WTC11 (cell line): ENCODE measurements at regions not wholly inside any gene's neighbourhood (a gene's known extent, or its start where the extent isn't known, plus 50 kb on each side); places are given as distances from the start of the nearest gene placed in this dataset.

Experiments used
- ATAC-seq: fragments of 200-7000 bp; cut with Tn5 transposase; 2 replicates; pipeline ENCODE4 v1.10.0; 2021; ENCODE audit warnings: mild to moderate bottlenecking, moderate library complexity
- CTCF ChIA-PET: fragments of 300-600 bp; sonication (Branson Sonifier 250); formaldehyde crosslinking; loops from one replicate; lab custom pipeline; 2021; ENCODE audit warnings: antibody characterized with exemption; lab: Charles Lee
- POLR2A ChIA-PET: fragments of 350-600 bp; sonication (Branson Sonifier 250); formaldehyde crosslinking; loops from one replicate; lab custom pipeline; 2021; ENCODE audit warnings: antibody characterized with exemption; lab: Charles Lee
- DNase-seq: peaks from one replicate; pipeline ENCODE4 v3.0.0; 2021; ENCODE audit warnings: low spot score
- H3K27ac Mint-ChIP-seq: 2 replicates; pipeline ENCODE4 v1.8.0; 2021; ENCODE audit warnings: mixed read lengths
- H3K27me3 Mint-ChIP-seq: 2 replicates; pipeline ENCODE4 v1.8.0; 2021; ENCODE audit warnings: low read depth, mild to moderate bottlenecking, moderate library complexity, mixed read lengths
- H3K36me3 Mint-ChIP-seq: 2 replicates; pipeline ENCODE4 v1.8.0; 2021; ENCODE audit warnings: mixed read lengths
- H3K4me1 Mint-ChIP-seq: 2 replicates; pipeline ENCODE4 v1.8.0; 2022; ENCODE audit warnings: mixed read lengths
- H3K4me3 Mint-ChIP-seq: 2 replicates; pipeline ENCODE4 v1.8.0; 2021; ENCODE audit warnings: mild to moderate bottlenecking, moderate library complexity, mixed read lengths
- H3K9me3 Mint-ChIP-seq: 2 replicates; pipeline ENCODE4 v1.8.0; 2021; ENCODE audit warnings: mixed read lengths
- CBFB ChIP-seq: sonication (generic); formaldehyde crosslinking; IDR thresholded peaks from 2 replicates; pipeline ENCODE4 v1.8.1; 2022; ENCODE audit warnings: mild to moderate bottlenecking, low read depth, missing genetic modification reagents
- ESRRA ChIP-seq: sonication (generic); formaldehyde crosslinking; IDR thresholded peaks from 2 replicates; pipeline ENCODE4 v1.8.1; 2022; ENCODE audit warnings: mild to moderate bottlenecking, missing genetic modification reagents, borderline replicate concordance
- FOXJ3 ChIP-seq: sonication (generic); formaldehyde crosslinking; IDR thresholded peaks from 2 replicates; pipeline ENCODE4 v1.9.0; 2021; ENCODE audit warnings: missing genetic modification reagents, mild to moderate bottlenecking, borderline replicate concordance
- FOXK1 ChIP-seq: sonication (generic); formaldehyde crosslinking; IDR thresholded peaks from 2 replicates; pipeline ENCODE4 v1.8.0; 2022; ENCODE audit warnings: mild to moderate bottlenecking, moderate library complexity, missing genetic modification reagents
- KAT7 ChIP-seq: sonication (generic); formaldehyde crosslinking; IDR thresholded peaks from 2 replicates; pipeline ENCODE4 v1.8.1; 2023; ENCODE audit warnings: missing genetic modification reagents, mild to moderate bottlenecking, borderline replicate concordance
- NFYB ChIP-seq: sonication (generic); formaldehyde crosslinking; conservative IDR thresholded peaks from 2 replicates; pipeline ENCODE4 v1.8.0; 2022; ENCODE audit warnings: low read depth, missing genetic modification reagents
- TEAD1 ChIP-seq: sonication (generic); formaldehyde crosslinking; IDR thresholded peaks from 2 replicates; pipeline ENCODE4 v1.8.0; 2022; ENCODE audit warnings: mild to moderate bottlenecking, missing genetic modification reagents
- ZNF219 ChIP-seq: sonication (generic); formaldehyde crosslinking; IDR thresholded peaks from 2 replicates; pipeline ENCODE4 v1.8.0; 2023; ENCODE audit warnings: missing genetic modification reagents, mild to moderate bottlenecking, borderline replicate concordance
- ZNF396 ChIP-seq: fragments of 250-450 bp; sonication (Bioruptor Pico); IDR thresholded peaks from 2 replicates; pipeline ENCODE4 v1.8.0; 2021; ENCODE audit warnings: mild to moderate bottlenecking, moderate library complexity, borderline replicate concordance
- ZNF671 ChIP-seq: fragments of 250-450 bp; sonication (Bioruptor Pico); IDR thresholded peaks from 2 replicates; pipeline ENCODE4 v1.8.0; 2021; ENCODE audit warnings: mild to moderate bottlenecking
- TF ChIP-seq, protein P1 (sequence below): sonication (generic); formaldehyde crosslinking; IDR thresholded peaks from 2 replicates; pipeline ENCODE4 v1.8.0; 2023; ENCODE audit warnings: missing genetic modification reagents, mild to moderate bottlenecking, borderline replicate concordance
- TF ChIP-seq, protein P2 (sequence below): fragments of 250-450 bp; sonication (Bioruptor Pico); IDR thresholded peaks from 2 replicates; pipeline ENCODE4 v1.9.0; 2021; ENCODE audit warnings: moderate library complexity, mild to moderate bottlenecking, inconsistent platforms, borderline replicate concordance
- TF ChIP-seq, protein P3 (sequence below): sonication (generic); formaldehyde crosslinking; IDR thresholded peaks from 2 replicates; pipeline ENCODE4 v1.8.0; 2022; ENCODE audit warnings: missing genetic modification reagents
- TF ChIP-seq, protein P4 (sequence below): sonication (generic); formaldehyde crosslinking; IDR thresholded peaks from 2 replicates; pipeline ENCODE4 v1.8.1; 2023; ENCODE audit warnings: mild to moderate bottlenecking, missing genetic modification reagents
- TF ChIP-seq, protein P5 (sequence below): sonication (generic); formaldehyde crosslinking; IDR thresholded peaks from 2 replicates; pipeline ENCODE4 v1.8.0; 2022; ENCODE audit warnings: mild to moderate bottlenecking, missing genetic modification reagents
- TF ChIP-seq, protein P6 (sequence below): sonication (generic); formaldehyde crosslinking; IDR thresholded peaks from 2 replicates; pipeline ENCODE4 v1.8.1; 2023; ENCODE audit warnings: mild to moderate bottlenecking, missing genetic modification reagents, moderate library complexity

DNA sequence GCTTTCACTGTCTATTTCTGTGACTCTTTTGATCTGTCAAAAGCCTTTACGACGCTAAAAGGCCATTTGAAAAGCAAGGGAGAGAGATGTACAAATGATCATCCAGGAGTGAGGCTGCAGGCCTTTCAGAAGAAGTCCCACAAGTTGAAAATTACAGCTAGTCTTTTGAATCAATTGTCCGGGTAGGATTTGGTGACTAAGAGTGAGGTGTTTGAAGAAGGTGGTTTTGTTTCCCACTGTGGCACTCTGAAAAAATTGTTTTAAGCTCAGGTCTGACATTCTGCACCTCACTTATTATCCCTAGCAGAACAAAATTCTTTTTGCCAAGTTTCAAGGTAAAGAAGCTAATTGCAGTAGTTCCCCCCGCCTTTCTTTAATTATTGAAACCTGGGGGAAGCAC, 50.8 kb upstream of the TMEM108 start:
- no peaks in the 10 kb centered on the region for H3K4me1 Mint-ChIP-seq
- no peak overlapping the region for H3K4me3 Mint-ChIP-seq
- peaks cover 6% of the 10 kb centered on the region; the same call in 1 of the 2 replicates for H3K36me3 Mint-ChIP-seq
- H3K27ac Mint-ChIP-seq: no peak overlapping the region
- ChIA-PET CTCF (no interaction called here), POLR2A (no interaction called here)
- TF ChIP-seq FOXK1 (CRISPR knock-in tag): no peak
- no peak for TF ChIP-seq ZNF671 (CRISPR knock-in tag)
- no peak for TF ChIP-seq TEAD1
- TF ChIP-seq ZNF219 (CRISPR knock-in tag): no peak
- no peak for TF ChIP-seq ZNF396
- TF ChIP-seq, protein P1, sequence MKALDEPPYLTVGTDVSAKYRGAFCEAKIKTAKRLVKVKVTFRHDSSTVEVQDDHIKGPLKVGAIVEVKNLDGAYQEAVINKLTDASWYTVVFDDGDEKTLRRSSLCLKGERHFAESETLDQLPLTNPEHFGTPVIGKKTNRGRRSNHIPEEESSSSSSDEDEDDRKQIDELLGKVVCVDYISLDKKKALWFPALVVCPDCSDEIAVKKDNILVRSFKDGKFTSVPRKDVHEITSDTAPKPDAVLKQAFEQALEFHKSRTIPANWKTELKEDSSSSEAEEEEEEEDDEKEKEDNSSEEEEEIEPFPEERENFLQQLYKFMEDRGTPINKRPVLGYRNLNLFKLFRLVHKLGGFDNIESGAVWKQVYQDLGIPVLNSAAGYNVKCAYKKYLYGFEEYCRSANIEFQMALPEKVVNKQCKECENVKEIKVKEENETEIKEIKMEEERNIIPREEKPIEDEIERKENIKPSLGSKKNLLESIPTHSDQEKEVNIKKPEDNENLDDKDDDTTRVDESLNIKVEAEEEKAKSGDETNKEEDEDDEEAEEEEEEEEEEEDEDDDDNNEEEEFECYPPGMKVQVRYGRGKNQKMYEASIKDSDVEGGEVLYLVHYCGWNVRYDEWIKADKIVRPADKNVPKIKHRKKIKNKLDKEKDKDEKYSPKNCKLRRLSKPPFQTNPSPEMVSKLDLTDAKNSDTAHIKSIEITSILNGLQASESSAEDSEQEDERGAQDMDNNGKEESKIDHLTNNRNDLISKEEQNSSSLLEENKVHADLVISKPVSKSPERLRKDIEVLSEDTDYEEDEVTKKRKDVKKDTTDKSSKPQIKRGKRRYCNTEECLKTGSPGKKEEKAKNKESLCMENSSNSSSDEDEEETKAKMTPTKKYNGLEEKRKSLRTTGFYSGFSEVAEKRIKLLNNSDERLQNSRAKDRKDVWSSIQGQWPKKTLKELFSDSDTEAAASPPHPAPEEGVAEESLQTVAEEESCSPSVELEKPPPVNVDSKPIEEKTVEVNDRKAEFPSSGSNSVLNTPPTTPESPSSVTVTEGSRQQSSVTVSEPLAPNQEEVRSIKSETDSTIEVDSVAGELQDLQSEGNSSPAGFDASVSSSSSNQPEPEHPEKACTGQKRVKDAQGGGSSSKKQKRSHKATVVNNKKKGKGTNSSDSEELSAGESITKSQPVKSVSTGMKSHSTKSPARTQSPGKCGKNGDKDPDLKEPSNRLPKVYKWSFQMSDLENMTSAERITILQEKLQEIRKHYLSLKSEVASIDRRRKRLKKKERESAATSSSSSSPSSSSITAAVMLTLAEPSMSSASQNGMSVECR (CRISPR knock-in tag): no peak
- no peak for TF ChIP-seq KAT7 (CRISPR knock-in tag)
- TF ChIP-seq FOXJ3 (CRISPR knock-in tag): no peak
- TF ChIP-seq, protein P2, sequence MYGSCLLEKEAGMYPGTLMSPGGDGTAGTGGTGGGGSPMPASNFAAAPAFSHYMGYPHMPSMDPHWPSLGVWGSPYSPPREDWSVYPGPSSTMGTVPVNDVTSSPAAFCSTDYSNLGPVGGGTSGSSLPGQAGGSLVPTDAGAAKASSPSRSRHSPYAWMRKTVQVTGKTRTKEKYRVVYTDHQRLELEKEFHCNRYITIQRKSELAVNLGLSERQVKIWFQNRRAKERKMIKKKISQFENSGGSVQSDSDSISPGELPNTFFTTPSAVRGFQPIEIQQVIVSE (CRISPR knock-in tag): no peak
- TF ChIP-seq ESRRA: no peak
- TF ChIP-seq NFYB: no peak
- TF ChIP-seq, protein P3, sequence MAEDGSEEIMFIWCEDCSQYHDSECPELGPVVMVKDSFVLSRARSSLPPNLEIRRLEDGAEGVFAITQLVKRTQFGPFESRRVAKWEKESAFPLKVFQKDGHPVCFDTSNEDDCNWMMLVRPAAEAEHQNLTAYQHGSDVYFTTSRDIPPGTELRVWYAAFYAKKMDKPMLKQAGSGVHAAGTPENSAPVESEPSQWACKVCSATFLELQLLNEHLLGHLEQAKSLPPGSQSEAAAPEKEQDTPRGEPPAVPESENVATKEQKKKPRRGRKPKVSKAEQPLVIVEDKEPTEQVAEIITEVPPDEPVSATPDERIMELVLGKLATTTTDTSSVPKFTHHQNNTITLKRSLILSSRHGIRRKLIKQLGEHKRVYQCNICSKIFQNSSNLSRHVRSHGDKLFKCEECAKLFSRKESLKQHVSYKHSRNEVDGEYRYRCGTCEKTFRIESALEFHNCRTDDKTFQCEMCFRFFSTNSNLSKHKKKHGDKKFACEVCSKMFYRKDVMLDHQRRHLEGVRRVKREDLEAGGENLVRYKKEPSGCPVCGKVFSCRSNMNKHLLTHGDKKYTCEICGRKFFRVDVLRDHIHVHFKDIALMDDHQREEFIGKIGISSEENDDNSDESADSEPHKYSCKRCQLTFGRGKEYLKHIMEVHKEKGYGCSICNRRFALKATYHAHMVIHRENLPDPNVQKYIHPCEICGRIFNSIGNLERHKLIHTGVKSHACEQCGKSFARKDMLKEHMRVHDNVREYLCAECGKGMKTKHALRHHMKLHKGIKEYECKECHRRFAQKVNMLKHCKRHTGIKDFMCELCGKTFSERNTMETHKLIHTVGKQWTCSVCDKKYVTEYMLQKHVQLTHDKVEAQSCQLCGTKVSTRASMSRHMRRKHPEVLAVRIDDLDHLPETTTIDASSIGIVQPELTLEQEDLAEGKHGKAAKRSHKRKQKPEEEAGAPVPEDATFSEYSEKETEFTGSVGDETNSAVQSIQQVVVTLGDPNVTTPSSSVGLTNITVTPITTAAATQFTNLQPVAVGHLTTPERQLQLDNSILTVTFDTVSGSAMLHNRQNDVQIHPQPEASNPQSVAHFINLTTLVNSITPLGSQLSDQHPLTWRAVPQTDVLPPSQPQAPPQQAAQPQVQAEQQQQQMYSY: no peak
- TF ChIP-seq, protein P4, sequence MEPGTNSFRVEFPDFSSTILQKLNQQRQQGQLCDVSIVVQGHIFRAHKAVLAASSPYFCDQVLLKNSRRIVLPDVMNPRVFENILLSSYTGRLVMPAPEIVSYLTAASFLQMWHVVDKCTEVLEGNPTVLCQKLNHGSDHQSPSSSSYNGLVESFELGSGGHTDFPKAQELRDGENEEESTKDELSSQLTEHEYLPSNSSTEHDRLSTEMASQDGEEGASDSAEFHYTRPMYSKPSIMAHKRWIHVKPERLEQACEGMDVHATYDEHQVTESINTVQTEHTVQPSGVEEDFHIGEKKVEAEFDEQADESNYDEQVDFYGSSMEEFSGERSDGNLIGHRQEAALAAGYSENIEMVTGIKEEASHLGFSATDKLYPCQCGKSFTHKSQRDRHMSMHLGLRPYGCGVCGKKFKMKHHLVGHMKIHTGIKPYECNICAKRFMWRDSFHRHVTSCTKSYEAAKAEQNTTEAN (CRISPR knock-in tag): no peak
- TF ChIP-seq, protein P5, sequence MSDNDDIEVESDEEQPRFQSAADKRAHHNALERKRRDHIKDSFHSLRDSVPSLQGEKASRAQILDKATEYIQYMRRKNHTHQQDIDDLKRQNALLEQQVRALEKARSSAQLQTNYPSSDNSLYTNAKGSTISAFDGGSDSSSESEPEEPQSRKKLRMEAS (CRISPR knock-in tag): no peak
- TF ChIP-seq, protein P6, sequence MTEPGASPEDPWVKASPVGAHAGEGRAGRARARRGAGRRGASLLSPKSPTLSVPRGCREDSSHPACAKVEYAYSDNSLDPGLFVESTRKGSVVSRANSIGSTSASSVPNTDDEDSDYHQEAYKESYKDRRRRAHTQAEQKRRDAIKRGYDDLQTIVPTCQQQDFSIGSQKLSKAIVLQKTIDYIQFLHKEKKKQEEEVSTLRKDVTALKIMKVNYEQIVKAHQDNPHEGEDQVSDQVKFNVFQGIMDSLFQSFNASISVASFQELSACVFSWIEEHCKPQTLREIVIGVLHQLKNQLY (CRISPR knock-in tag): no peak
- TF ChIP-seq CBFB (CRISPR knock-in tag): no peak
- peaks cover 28% of the 10 kb centered on the region for H3K9me3 Mint-ChIP-seq
- no peak for ATAC-seq
- H3K27me3 Mint-ChIP-seq: no peaks in the 10 kb centered on the region
- no peak for DNase-seq
